ENCODE measurements at regions not wholly inside any gene's neighbourhood (a gene's known extent, or its start where the extent isn't known, plus 50 kb on each side); places are given as distances from the start of the nearest gene placed in this dataset.

DNA sequence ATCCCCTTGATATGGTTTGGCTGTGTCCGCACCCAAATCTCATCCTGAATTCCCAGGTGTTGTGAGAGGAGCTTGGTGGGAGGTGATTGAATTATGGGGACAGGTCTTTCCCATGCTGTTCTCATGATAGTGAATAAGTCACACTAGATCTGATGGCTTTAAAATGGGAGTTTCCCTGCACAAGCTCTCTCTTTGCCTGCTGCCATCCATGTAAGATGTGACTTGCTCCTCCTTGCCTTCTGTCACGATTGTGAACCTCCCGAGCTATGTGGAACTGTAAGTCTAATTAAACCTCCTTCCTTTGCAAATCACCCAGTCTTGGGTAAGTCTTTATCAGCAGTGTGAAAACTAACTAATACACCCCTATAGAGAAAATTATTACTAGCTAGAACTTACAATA is 959.5 kb upstream of the ADGRL2 start:
- no peak for DNase-seq

DNA sequence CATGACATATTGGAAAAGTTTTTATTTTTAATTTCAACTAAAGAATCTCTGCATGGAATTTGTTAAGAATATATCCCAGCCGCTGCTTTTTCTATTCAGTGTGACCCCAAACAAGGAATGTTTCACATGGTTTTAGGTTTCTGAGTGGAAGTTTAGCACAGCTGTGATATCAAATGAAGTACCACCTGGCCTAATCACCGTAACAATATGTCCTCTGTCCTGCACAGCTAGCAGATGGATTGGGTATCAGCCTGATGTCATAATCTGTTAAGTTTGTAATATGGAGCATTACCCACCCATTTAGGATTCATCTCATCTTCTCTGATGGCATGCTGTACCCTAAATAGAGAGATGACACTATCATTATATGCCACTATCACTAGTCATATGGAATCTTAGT is 963.7 kb upstream of the ADGRL2 start:
- DNase-seq = no peak

DNA sequence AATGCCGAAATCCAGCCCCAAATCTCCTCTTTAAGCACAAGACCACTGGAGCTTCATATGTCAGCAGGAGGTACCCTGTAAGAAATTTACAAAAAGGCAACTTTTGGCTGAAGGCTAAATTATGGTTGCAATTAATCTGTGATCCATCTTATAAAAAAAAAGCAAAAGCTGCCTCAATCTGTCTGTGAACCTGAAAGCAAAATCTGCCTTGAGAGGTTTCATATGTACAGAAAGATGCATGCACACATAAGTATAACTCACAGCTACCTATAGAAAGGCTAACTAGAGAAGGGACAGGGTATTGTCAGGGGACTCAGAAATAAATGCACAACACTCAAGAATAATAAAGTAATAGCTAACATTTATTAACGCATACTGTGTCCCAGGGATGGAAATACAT is 964.2 kb upstream of the ADGRL2 start:
- DNase-seq = no peak

DNA sequence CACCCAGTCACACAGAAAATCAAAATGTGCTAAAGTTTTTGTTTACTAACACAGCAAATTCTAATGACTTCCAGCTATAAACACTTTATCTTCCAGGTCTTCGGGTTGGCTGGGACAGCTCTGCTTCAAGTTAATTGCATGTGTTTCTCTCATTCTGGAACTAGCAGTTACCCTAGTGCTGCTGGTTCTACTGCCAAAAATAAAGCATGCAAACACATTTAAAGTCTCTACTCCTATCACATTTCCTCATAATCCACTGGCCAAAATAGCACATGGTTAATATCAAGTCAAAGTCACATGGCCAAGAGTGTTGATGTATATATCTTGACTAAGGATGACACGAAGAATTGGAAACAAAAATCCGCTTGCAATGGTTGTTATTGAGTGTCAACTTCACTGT is 973.1 kb upstream of the ADGRL2 start:
- DNase-seq = no peak

DNA sequence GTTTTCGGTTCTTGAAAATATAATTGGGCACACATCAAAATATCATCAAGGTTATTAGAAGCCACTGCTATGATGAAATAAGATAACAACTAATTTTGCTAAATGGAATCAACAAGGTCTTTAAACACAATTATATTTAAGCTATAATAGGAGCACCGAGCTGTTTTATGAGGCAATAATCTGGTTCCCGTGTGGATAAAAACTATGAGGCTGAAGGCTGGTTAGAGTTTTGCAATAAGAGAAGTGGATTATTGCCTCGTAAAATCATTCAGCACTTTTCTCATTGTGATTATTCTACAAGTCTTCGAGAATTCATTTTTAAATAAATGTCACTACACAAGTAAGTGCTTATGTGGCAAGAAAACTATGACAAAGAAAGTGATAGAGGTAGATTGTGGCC is 975.7 kb upstream of the ADGRL2 start:
- no peak for DNase-seq

DNA sequence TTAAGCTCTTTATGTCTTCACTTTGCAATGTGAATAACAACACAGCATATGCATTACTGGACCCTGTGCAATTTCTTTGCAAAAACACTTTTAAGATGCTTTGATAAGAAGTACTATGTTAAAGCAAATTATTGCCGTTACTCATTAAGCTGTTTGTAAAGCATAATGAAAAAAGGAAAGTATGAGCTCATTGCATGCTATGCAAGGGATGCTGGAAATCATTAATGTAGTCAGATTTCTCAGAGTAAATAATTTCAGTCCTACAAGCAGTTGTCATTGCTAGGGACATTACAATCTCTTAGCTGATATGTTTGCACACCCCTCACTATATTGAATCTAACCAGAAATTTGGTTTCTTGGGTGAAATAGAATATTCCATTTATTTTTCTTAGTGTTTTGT is 982.5 kb upstream of the ADGRL2 start:
- no peak for DNase-seq

DNA sequence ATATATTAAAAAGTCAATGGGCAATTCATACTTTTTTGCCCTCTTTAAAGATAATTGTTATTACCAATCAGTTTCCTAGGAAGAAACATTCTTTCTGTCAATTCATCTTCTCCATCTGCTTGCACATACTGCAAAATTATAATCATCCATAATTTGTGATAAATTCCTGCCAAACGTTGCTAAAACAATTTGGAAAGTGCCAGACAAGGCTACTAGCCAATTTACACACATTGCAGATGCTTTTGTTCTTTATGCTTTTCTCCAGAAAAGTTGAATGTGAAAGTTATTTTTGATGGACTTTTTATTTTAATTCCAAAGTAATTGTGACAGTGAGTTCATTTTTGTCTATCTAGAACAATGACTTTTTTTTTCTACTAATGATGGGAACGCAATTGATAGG is 992.8 kb upstream of the ADGRL2 start:
- no peak for DNase-seq

DNA sequence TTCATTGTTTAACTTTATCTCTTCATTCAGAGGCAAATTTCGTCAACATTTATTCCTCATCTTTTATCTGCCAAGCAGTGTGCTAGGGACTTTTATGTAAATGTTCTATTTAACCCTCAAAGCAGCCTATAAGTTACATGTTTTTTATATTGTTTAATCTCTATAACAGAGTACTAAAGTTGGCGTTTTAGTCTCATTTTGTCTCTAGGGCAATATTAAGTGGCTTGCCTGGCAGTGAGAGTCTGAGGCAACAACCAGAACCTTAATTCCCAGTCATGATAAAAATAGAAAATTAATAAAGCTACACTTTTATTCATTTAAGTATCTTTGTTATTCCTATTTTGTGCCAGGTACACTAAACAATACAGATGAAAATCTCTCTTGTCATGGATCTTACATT is 994.3 kb upstream of the ADGRL2 start:
- no peak for DNase-seq

DNA sequence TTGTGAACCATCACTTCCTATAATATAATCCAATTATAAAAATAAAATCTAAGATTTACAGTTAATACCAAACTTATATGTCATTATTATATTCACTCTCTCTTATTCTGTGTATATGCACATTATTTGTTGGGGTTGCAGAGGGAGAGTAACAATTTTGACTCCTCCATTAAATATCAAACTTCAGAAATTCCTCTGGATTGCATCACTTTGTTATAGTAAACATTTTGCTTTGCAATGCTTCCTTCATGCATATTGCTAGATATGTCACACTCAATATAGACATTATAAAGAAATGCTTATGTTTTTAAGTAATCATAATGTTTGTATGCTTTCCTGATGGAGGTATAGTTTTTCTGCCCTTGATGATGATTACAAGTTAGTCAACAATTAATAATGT is 999.0 kb upstream of the ADGRL2 start:
- DNase-seq = no peak

DNA sequence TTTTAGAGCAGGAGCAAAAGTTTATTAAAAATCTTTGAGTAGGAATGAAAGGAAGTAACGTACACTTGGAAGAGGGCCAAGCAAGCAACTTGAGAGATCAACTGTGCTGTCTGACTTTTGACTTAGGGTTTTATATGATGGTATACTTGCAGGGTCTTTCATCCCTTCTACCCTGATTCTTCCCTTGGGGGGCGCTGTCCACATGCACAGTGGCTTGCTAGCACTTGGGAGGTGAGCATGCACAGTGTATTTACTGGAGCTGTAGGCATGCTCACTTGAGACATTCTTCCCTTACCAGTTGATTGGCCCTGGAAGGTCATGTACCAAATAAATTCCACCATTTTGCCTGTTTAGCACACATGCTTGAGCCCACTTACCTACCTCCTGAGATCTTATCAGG is 1001.3 kb upstream of the ADGRL2 start:
- DNase-seq = no peak

DNA sequence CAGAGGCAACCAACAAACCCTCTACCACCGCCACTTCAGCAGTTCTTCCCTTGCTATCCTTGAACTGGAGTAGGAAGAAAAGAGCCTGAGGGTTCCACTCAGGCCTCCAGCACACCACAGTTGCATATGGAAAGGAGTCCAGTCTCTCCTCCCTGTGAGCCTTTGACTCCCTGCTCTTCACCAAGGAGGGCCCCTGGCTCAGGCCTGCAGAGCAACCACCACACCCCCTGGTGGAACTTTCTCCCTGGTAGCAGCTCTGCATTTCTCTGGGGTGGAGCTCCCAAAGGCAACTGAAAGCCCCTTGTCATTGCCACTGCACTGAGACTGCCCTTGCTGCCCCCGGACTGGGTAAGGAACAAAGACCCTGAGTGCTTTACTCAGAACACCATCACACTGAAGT is 1021.5 kb upstream of the ADGRL2 start:
- DNase-seq = no peak

DNA sequence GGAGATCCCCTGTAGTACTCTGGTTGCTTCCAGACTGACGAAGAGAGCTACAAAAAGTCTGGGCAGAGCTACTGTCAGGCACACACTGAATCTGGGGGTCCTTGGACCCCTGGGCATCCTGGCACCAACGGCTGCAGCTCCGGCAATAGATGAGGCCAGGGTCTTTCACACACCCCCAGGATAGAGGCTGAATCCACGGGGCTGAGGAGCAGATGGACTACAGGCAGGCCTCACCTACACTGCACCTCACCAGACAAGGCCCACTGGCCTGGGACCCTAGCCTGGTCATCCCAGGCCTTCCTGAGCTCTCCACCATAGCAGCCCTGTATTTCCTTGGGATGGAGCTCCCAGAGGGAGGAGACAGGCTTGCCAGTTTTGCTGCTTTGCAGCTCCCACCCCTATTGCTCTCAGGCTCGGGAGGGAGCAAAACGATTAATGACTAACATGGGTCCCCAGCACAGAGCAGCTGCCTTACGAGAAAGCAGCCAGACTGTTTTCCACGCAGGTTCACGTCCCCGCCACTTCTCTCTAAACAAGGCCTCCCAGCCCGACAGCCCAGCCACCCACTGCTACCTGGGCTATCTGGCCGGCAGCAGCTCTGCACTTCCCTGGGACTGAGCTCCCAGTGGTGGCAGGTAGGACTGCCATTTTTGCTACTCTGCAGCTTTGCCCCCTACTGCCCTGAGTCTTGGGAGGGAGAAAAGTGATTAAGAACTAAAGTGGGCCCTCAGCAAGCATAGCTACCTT is 1022.5 kb upstream of the ADGRL2 start:
- no peak for DNase-seq

DNA sequence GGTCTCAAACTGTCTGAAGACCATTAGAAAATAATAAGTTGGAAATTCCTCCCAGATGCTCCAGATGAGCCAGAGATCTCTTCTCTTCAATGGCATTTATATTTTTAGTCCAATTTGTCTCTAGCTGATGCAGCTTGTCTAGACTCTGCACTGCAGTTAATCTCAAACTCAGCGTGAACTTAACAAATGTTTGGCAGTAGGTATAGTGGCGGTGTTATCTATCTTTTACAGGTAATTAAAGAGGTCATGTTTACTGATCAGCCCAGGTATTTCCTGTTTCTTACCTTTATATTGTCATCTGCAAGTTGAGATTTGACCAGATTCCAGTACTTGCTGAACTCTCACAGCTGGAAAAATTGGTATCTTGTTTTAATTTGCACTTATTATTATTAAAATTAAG is 1024.5 kb upstream of the ADGRL2 start:
- DNase-seq = no peak

DNA sequence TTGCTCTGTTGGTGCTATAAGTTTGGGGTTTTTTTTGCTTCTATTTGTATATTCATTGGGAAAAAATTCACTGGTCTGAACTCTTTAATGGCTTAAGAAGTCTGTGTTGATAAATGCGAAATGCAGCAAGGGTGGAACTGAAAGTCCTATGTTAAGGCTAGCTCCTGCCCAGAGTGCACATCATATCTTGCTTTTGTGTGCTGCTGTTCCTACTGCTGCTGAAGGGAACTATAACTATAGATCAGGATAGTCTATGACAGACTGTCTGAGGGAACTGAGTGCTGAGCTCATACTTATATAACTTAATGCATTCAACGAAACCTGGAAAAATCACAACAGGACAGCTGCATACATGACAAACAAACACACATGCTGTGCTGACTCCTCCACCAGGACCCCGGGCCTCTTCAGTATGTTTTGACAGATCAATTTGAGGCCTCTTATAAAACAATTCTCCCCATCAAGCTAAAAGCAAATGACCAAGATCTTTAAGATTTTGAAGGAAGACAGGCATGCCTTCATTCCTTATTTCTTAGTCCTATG is 1031.5 kb upstream of the ADGRL2 start:
- DNase-seq = no peak

DNA sequence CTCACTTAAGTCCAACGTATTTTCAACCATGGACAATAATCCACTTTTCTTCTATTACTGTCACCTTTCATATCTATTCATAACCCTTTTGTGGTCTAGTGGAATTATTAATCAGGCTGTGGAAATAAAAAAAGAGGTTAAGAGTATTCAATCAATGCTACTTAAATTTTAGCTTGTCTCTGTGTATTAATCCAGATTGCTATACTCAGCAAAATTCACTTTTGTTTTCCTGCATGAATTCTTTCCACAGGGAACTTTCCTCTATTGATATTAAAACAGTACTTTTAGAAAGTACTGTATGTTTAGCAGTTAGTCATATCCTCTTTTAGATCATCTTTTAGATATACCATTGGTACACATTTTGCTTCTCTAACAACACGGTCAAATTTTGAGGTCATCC is 1033.0 kb upstream of the ADGRL2 start:
- no peak for DNase-seq

DNA sequence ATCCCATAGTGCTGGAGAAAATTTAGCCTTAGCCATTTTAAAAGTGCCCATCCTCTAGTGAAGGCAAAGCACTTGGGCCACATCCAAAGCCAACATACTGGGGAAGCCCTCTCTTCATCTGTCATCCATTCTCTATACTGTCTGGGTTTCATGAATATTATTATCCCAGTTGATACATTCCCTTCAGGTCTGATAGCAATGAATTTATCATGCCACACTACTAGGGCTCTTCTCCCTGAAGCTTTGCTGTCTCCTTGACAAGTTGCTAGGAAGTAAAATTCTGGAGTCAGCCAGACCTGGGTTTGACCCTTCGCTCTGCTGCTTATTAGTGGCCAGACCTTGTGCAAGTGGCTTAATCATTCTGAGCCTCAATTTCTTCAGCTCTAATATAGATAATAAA is 1041.4 kb upstream of the ADGRL2 start:
- no peak for DNase-seq

DNA sequence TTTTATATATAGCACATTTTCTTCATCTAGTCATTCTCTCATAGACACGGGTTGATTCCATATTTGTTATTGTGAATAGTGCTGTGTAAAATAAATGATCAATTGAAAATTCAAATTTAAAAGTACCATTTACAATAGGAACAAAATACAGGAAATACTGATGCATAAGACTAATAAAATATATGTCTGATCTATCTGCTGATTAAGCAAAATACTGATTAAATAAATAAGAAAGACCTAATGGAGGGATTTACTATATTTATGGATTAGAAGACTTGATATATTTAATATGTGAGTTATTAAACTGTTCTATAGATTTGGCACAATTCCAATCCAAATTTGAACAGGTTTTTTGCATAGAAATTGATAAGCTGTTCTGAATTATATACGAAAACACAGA is 1044.8 kb upstream of the ADGRL2 start:
- DNase-seq = no peak

DNA sequence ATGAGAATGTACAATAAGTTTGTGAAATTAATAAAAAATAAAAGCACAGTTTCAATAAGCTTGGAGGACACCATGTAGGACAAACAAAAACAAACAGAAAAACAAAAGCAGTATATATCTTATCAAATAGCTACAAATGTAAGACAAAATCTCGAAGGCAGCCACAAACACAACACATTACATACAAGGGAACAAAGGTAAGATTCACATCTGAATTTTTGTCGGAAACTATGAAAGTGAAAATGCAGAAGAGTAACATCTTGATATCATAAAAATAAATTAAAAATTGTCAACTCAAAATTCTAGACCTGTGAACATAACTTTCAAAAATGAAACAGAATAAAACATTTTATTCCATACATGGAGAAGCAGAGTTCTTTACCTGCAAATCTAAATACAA is 1049.5 kb upstream of the ADGRL2 start:
- no peak for DNase-seq

DNA sequence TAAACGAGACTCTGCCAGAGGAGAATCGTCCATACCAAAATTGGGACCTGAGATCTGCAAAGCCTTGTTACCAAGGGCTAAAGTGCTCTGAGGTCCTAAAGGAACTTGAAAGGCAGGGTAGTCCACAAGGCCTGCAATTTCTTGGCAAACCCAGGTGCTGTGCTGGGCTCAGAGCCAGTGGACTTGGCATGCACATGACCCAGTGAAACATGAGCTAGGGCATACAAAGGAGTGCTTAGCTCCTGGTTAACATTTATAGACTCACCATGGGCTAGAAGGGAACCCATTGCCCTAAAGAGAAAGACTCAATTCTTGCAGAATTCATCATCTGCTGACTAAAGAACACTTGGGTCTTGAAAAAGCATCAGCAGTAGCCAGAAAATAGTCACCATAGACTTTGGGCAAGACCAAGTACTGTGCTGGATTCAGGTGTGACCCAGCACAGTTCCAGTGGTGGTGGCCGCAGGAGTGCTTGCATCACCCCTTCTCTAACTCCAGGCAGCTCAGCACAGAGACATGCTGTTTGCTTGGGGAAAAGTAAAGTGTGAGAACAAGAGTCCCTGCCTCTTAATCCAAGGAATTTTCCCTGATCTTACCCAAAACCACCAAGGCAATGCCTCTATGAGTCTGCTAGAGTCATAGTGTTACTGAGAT is 1069.4 kb upstream of the ADGRL2 start:
- DNase-seq = no peak

DNA sequence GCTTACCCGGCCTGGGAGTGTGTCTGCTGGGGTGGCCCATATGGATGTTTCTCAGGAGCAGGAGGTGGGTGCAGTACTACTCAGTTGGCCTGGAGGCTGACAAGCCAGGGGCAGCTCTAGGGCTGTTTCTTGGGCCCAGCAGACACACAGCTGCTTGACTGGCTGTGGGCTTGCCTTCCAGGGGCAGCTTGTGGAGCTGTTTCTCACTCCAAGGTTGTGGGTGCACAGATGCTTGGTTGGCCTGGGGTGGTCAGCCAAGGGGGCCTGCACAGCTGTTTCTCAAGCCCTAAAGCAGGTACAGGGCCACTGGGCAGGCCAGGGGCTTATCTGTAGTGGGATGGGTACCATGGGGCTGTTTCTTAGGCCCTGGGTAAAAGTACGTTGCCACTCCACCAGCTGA is 1078.1 kb upstream of the ADGRL2 start:
- DNase-seq = no peak

DNA sequence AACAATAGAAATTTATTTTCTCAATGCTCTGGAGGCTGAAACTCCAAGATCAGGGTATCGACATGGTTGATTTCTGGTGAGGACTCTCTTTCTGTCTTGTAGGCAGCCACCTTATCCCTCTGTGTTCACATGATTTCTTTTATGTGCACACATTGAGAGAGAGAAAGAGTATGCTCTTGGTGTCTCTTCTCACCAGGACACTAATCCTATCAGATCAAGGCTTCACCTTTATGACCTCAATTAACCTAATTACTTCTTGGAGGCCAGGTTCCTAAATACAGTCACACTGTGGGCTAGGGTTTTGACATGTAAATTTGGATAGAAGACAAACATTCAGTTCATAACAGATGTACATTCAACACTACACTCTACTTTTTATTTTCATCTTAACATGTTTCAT is 1094.2 kb upstream of the ADGRL2 start:
- no peak for DNase-seq

DNA sequence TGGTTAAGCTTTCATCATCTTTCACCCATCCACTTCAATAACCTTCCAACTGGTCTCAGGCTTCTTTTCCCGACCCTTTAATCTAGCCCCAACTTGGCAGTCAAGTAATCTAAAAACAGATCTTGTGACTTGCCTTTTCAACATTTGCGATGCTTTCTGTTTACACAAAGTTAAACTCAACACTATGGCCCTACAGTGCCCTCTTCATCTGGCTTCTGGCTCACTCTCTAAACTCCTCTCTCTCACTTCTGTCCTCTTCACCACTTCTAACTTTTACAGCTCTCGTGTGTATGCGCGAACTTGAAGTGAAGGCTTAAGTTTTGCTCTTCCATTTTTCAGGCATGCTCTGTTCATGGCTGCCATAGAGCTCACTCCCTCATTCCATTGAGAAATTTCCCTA is 1122.3 kb upstream of the ADGRL2 start:
- no peak for DNase-seq

DNA sequence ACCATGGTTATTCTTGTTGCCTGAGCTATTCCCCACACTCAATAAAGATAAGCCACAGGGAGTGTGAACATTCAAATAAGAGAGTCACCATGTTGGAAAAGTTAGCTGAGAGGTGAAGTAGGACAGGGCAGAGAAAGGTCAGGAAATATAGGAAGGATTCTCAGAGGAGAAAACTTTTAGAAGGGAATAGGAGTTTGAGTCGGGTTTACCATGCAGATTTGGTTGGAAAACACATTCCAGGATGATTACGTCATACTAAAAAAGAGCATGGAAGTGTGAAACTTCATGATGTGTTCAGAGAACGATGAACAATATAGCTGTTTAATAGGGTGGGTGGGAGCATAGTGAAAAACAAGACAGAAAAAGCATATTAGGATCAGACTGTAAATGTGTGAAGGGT is 1125.3 kb upstream of the ADGRL2 start:
- DNase-seq = no peak

DNA sequence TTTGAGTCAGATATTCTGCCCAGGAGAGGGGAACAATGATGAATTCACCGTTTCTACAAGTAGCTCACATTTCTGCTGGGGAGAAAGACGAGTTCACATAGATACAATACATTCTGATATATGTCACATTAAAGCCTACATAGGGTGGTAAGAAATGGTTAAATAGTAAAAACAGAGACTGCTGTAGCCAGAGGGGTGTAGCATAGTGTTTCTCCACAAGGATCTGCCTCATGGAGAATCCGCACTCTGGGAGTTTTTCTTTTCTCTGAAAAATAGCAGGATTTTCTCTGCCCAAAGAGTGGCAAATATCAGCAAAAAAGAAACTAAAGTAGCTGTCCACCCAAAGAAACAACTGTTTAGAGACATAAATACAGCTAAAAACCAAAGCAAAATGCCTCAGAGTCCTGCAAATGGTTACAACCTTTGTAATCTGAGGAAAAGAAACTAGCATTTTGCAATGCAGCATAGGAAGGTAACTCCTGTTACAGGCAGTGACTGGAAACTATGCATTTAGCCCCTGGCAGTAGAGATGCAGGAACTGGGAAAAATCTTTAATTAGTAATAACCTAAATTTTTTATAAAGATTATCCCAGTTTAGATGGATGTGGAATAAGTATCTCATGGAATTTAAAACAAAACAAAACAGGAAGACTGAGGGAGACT is 1126.7 kb upstream of the ADGRL2 start:
- no peak for DNase-seq

All from bone marrow (tissue), 2 donors.